ENCODE measurements at regions not wholly inside any gene's neighbourhood (a gene's known extent, or its start where the extent isn't known, plus 50 kb on each side); places are given as distances from the start of the nearest gene placed in this dataset.

DNA sequence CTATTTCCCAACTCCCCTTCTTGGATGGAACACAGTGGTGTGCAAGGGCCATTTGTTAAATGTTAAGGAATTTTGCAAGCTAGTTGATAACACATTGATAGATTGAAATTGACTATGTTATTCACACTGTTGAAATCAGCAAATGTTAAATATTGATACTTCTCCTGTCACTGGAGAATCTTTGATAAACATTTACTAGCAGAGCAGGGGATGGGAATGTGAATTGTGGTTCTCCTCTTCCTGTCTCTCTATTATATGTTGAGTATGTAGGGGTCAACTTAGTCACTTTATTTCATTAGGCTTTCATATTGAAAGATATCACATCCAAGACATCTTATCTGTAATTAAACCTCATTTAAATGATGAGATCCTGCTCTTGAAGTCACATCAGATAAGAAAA, 533.9 kb downstream of the TLR4 start:
- Histone ChIP-seq H3K4me3 (no peak overlapping the region), H3K27me3 (replicated peaks in 1 of 2; ENCODE audit: control insufficient read depth in 2 of 2, insufficient read depth in 2 of 2, low read length in 1 of 2) (no peaks in the 10 kb centered on the region), H3K79me2 (ENCODE audit: control insufficient read depth, insufficient read depth, low read length) (no peaks in the 10 kb centered on the region), H2AFZ (ENCODE audit: control insufficient read depth, low read depth, low read length) (no peak overlapping the region), H3K4me1 (ENCODE audit: control insufficient read depth, insufficient read depth, low read length) (no peaks in the 10 kb centered on the region), H3K27ac (ENCODE audit: control insufficient read depth, insufficient read depth) (no peak overlapping the region), H3K9me3 (replicated peaks; ENCODE audit: control insufficient read depth, insufficient read depth, low read length) (no peaks in the 10 kb centered on the region), H3K36me3 (ENCODE audit: control insufficient read depth in 2 of 2, insufficient read depth in 2 of 2, low read length in 1 of 2) (no peaks in the 10 kb centered on the region), H3K4me2 (ENCODE audit: control insufficient read depth, insufficient read depth) (no peak overlapping the region), H3K9ac (ENCODE audit: control insufficient read depth, insufficient read depth, low read length) (no peak overlapping the region), H4K20me1 (ENCODE audit: control insufficient read depth, insufficient read depth) (no peaks in the 10 kb centered on the region)
- ChIA-PET CTCF (no interaction called here), POLR2A (no interaction called here), SMC1A (ENCODE audit: uncharacterized antibody, unreplicated experiment) (no interaction called here), RAD21 (ENCODE audit: unreplicated experiment) (no interaction called here)
- intact Hi-C loops (cut with micrococcal nuclease; ENCODE audit: unreplicated experiment), result loop anchor here (10.0 kb wide), 1 partner anchor 57 kb away; no protein-coding TSS in a partner anchor
- BruUV-seq (replicated peaks), result no TSS peak
- no peak for DNase-seq (ENCODE audit: low read depth, low spot score)
- no peak for FAIRE-seq
- no peak for TF ChIP-seq SRF (IDR thresholded peaks at IDR 0.05; ENCODE audit: low read depth in 2 of 2, low read length in 2 of 2)
- ATAC-seq, result no peak
- in situ Hi-C loops (cut with MboI), result no loop called here

DNA sequence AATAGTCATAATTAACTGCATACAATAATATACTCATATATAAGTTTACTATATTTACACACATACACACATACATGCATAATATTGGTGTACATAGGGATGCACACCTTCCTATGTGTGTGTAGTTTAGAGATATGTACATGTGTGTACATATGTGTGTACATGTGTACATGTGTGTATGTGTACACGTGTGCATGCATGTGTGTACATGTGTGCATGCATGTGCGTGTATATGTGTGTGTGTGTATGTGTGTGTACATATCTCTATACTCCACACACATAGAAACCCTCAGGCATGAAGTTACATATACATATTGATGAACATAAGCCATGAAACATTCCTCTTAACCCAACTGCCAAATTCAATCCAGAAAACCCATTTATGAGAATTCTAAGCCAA, 547.8 kb downstream of the TLR4 start:
- Histone ChIP-seq H3K4me3 (no peak overlapping the region), H3K9ac (ENCODE audit: control insufficient read depth, insufficient read depth, low read length) (no peak overlapping the region), H3K36me3 (ENCODE audit: control insufficient read depth in 2 of 2, insufficient read depth in 2 of 2, low read length in 1 of 2) (no peaks in the 10 kb centered on the region), H2AFZ (ENCODE audit: control insufficient read depth, low read depth, low read length) (no peak overlapping the region), H3K79me2 (ENCODE audit: control insufficient read depth, insufficient read depth, low read length) (no peaks in the 10 kb centered on the region), H3K4me1 (ENCODE audit: control insufficient read depth, insufficient read depth, low read length) (no peaks in the 10 kb centered on the region), H3K27me3 (replicated peaks in 1 of 2; ENCODE audit: control insufficient read depth in 2 of 2, insufficient read depth in 2 of 2, low read length in 1 of 2) (no peaks in the 10 kb centered on the region), H3K27ac (ENCODE audit: control insufficient read depth, insufficient read depth) (no peak overlapping the region), H4K20me1 (ENCODE audit: control insufficient read depth, insufficient read depth) (no peaks in the 10 kb centered on the region), H3K9me3 (replicated peaks; ENCODE audit: control insufficient read depth, insufficient read depth, low read length) (no peaks in the 10 kb centered on the region), H3K4me2 (ENCODE audit: control insufficient read depth, insufficient read depth) (no peak overlapping the region)
- POLR2A ChIA-PET, result no interaction called here
- in situ Hi-C loops (cut with MboI), result no loop called here
- intact Hi-C loops (cut with micrococcal nuclease; ENCODE audit: unreplicated experiment), result no loop called here
- FAIRE-seq (no peak), DNase-seq (ENCODE audit: low read depth, low spot score) (no peak), ATAC-seq (no peak)
- SMC1A ChIA-PET (ENCODE audit: uncharacterized antibody, unreplicated experiment), result no interaction called here
- no peak for TF ChIP-seq CEBPZ (IDR thresholded peaks at IDR 0.05; ENCODE audit: low read depth, low read length)
- TF ChIP-seq KLF5 (IDR thresholded peaks at IDR 0.05; ENCODE audit: partially characterized antibody), result no peak
- TF ChIP-seq EZH2 (IDR thresholded peaks at IDR 0.05; ENCODE audit: borderline replicate concordance, control insufficient read depth, low read depth, low read length), result no peak
- TF ChIP-seq EP300 (IDR thresholded peaks at IDR 0.05; ENCODE audit: borderline replicate concordance in 1 of 2, control insufficient read depth in 1 of 2, low read depth in 2 of 2, low read length in 2 of 2), result no peak
- no peak for TF ChIP-seq YBX1 (IDR thresholded peaks at IDR 0.05)
- WGBS (ENCODE audit: insufficient coverage, insufficient replicate concordance, low lambda C conversion rate, missing lambda C conversion rate), result 33% methylated on average over 2 of the region's 2 CpGs
- CTCF ChIA-PET, result no interaction called here
- RAD21 ChIA-PET (ENCODE audit: unreplicated experiment), result no interaction called here
- BruUV-seq (replicated peaks), result no TSS peak

Data from GM12878 (cell line).